NOMO-1 treated with dmso at 0.1 percent for 144 hours (cell line): ENCODE measurements at regions not wholly inside any gene's neighbourhood (a gene's known extent, or its start where the extent isn't known, plus 50 kb on each side); places are given as distances from the start of the nearest gene placed in this dataset.

ENCODE experiments used
- DNase-seq: peaks from one replicate; lab custom pipeline; 2025; ENCODE audit not compliant: unreplicated experiment; lab: John Stamatoyannopoulos, UW

DNA sequence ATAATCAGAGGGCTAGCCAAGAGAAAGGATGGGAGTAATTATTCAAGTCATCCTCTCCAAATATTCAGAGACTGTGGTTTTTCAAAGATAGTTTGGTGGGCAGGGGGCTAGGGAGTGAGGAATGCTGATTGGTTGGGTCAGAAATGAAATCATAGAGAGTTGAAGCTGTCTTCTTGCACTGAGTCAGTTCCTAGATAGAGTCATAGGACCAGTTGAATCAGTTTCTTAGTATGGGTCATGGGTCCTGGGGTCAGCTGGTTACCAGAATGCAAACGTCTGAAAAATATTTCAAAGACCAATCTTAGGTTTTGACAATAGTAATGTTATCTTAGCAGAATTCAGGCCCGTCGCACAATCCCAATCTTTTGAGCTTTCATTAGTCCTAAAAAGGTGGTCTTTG is 171.4 kb upstream of the SPATS2L start:
- DNase-seq, result no peak

DNA sequence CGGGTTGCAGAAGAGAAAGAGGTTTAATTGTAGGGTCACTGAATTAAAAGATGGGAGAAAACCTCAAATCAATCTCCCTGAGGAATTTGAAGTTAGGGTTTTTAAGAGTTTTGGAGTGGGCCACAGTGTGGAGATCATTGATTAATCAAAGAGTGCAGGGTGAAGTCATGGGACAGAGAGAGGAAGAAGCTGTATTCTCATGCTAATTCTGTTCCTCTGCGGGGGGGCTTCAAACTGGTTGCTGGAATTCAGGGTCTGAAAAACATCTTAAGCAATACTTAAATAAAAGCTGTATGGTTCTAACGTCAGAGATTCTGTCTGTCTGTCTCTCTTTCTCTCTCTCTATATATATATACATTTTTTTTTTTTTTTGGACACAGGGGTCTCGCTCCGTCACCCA is 169.8 kb upstream of the SPATS2L start:
- DNase-seq, result no peak

DNA sequence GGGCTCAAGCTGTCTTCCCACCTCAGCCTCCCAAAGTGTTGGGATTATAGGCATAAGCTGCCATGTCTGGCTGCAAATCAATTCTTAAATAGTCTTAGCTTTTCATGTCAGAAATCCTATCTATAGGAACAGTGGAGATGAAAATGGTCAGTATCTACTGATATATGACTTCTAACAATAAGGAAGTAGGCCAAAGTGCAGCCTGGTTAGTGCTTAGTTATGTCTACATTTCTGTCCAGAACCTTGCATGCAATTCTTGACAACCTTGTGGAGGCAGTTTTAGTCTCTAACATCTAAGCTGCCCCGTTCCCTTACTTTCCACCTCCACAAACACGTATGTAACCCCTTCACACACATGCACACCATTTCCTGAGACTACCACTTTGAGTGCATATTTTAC is 169.2 kb upstream of the SPATS2L start:
- DNase-seq, result no peak

DNA sequence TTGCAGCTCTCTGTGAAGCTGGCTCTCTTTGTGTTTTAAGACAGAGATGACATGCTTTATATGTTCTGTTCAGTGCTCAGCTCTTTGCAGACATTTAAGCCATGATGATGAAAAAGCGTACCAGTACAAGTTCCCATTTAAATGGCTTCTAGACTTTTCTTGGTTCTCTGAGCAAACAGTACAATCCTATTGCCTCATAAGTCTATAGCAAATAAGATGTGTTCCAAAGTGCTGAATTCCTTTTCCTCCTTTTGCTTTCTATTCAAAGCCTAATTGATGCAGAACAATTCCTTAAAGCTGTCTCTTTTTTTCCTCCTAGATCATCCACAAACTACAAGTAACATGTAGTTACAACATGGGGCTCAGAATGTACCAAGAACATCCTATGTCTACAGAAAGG is 168.8 kb upstream of the SPATS2L start:
- DNase-seq, result no peak

DNA sequence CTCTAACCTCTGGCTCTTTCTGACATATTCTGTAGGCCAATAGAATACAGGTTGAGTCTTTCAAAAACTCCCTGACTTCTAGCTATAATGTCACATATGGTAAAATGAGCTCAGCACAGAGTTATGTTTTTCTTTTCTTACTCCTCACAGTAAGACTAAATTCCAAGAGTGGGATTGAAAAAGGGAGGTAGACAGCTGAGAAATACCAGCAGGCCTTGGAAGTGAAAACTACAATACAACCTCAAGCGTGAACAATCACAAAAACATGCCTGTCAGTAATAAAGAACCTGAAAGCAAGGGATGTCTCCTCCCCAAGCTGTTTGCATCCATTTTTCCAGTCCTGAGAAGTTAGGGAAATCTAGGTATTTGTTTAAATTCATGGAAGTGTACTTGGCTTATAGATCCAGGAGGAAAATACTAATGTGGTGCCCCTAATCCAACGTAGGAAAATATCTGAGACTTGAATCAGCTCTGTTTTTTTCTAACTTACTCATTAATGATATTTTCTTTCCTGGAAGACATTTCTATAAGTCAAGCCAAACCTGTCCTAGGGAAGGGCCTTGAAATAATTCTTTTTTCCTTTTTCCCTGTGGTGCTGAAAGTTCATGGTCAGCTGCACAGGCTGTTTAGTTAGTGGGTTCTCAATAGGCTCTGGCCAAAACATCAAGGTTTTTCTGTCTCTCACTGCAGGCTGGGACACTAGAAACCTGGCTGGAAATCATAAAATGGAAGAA is 167.9 kb upstream of the SPATS2L start:
- no peak for DNase-seq

DNA sequence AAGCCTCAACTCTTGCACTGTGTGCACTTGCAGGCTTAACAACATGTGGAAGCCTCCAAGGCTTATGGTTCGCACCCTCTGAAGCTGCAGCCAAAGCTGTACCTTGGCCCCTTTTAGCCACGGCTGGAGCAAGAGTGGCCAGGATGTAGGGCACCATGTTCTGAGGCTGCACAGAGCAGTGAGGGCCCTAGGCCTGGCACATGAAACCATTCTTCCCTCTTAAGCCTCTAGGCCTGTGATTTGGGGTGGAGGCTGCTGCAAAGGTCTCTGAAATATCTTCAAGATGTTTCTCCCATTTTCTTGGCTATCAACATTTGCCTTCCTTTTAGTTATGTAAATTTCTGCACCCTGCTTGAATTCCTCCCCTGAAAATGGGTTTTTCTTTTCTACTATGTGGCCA is 161.9 kb upstream of the SPATS2L start:
- no peak for DNase-seq

DNA sequence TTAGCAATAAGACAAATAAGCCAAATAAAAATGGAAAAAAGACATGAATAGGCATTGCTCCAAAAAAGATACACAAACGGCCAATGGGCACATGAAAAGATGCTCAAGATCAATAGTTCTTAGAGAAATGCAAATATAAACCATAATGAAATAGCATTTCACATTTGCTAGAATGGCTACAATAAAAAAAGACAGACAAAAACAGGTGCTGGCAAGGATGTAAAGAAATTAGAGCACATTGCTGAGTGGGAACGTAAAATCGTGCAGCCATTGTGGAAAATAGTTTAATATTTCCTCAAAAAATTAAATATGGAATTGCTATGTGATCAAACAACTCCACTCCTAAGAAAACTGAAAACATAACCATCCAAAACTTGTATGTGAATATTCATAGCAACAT is 160.0 kb upstream of the SPATS2L start:
- DNase-seq, result no peak

DNA sequence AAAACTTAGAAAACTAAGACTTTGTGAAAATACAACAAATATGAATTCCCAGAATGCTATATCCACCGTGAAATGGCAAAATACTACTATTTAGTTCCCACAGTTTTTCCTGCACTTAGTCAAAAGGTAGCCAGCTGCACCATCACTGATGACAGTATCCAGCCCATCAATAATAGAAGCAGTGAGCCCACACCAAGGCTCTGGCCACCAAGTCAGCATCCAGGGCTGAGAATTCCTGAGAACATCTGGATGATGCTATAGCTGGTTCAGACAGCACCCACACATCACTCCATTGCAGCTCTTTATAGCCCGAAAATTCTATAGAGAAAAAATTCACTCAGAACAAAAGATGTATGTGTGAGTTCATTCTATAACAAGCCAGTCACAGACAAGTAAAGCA is 159.1 kb upstream of the SPATS2L start:
- no peak for DNase-seq

DNA sequence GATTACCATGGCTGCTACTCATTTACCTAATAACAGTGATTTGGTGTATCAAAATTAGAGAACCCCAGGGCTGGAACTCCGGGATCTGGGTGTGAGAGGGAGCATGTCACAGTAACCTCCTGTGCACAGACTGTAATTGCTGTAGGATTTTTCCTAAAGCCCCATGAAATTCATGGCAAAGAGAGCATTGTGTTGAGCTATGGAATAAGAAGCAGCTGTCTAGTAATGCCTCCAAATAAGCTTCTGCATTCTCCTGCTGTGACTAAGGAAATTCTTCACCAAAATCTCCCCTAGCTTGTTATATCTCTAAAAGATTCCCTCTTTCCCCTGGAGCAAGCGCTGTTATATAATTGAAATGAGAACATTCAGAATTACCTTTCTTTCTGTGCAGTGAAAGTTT is 158.1 kb upstream of the SPATS2L start:
- no peak for DNase-seq

DNA sequence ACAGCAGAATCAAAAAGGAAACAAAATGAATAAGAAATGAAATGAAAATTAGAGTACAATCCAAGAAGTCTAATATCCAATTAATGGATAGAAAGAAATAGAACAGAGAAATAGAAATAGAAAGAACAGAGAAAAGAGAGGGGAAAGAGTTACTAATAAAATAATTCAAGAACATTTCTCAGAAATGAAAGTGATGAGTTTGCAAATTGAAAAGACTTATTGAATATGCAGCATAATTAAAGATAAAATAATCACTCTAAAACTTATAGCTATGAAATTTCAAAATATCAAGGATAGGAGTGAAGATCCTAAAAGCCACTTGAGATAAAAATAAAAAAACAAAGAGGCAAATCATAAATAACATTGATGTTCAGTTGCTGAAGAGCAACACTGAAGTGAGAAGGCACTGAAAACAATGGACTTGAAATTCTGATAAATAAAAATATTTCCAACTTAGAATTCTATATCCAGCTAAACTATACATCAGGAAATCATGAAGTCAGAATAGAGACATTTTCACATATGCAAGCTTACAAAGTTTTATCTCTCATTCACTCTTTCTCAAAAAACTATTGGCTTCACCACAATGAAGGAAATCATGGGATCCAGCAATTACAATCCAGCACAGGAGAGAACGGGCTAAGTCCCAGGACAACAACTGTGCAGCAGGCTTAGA is 155.9 kb upstream of the SPATS2L start:
- no peak for DNase-seq

DNA sequence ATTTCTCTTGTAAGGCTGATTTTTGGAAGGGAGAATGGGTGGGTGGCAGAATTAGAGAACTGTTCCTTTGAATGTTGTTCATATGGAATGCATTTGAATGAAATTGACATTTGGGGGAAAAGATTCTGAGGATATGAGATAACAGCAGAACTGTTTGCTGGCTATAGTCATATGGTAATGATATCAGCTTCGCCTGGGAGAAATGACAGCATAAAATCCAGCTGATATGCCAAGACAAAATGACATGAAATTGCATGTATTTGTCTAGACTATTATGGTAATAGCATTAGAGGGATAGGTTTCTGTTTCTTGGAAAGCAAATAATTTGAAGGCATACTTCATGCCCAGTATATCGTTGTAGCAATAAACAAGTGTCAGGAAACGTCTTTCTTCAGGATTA is 150.8 kb upstream of the SPATS2L start:
- DNase-seq, result no peak

DNA sequence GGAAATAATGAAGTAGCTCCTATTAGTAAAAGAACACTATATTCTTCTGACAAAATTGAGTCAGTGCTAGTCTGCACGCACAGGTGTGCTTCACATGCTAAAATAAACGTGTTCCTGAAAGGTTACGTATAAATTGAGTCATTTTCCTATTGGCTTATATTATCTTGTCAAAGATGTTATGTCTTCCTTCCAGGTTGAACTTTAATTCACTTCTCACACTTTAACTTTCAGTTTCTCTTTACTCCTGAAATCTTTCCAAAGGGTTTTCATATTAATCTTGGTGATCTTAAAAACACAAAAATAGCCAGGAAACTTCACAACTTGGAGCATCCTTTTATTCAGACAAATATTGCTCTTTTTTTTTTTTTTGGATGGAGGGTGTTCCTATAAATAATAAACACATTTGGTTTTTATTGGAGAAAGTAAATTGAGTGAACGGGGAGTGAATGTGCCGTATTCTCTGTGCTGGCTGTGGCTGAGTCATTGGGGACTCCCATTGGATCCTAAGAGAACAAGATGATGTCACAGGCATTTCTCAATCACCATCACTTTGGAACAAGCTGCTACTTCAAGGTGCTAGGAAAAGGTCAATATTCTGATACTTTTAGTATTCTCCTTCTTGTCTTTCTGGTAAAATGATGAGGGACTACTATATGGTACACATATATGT is 150.2 kb upstream of the SPATS2L start:
- DNase-seq, result no peak

DNA sequence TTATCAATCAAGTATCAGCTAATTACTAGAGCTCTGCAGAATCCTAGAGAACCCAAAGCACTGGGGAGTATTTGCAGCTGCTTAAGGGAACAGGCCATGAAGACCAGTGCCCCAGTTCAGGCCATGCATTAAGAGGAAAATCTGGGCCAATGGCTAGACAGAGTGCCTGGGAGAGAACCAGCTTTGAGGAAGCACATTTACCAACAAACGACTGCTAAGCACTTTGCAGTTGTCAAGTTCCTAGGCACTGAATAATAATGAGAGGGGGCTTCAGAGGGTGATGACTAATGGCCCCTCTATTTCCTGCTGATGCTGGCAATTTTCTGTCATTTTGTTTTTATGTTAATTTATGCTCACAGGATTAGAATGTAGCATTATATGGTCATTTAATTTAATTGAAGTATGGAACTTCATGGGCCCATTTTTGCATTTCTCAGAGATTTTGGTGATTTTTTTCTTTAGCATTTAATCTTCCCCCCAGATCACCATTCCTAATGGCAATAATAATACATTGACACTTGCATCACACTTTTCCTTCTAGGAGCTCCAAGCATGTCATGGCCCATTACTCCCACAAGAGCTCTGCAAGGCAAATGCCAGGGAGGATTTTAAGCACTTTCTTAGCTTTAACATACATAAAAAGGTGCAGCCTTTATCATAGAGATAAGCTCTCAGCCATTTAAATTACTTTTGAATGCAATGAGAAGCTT is 147.7 kb upstream of the SPATS2L start:
- DNase-seq, result no peak

DNA sequence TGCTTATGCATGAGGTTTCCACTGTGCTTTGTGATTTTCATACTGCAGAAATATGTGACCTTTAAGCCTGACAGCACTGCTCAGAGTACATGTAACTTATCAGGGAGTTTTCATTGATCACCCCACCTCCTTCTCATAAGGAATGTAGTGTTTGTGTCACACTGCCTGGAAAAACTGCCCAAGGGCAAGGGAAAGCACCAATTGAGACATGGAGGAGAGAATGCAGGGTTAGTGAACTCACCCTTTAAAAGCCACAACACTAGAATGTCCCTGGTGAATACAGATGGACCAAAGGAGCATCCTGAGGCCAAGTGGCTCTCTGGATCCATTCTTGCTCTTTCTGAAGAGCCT is 147.2 kb upstream of the SPATS2L start:
- no peak for DNase-seq

DNA sequence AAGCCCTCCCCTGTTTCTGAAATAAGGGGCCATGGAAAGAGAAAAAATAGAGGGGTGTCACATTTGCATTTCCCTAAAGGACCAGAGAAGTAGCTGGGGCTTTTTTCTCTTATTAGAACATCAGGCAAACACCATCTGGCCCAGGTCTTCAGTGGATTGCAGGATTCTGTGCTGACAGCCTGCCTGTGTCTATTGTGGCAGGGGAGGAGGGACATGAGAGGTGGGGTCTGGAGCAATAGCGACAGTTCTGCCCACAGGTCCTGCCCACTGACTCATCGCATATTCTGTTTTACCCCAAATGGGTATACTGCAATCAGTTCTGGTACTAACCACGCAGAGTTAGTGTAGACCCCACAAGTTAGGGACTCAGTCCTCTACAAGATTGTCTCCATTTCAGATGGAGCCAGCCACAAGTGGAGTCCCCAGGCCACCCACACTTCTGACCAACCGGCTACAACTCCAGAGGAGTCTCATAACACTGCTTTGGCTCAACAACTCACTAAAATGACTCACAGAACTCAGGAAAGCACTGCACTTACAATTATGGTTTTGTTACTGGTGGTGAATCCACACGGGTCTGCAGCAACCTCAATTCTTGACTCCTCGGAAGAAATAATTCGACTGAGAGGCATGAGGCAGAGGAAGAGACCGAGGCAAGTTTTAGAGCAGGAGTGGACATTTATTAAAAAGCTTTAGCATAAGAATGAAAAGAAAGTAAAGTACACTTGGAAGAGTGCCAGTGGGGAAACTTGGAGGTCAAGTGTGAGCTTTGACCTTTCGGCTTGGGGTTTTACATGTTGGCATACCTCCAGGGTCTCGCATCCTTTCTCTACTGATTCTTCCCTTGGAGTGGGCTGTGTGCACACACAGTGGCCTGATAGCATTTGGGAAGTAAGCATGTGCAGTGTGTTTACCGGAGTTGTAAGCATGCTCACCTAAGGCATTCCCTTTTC is 146.4 kb upstream of the SPATS2L start:
- DNase-seq, result no peak

DNA sequence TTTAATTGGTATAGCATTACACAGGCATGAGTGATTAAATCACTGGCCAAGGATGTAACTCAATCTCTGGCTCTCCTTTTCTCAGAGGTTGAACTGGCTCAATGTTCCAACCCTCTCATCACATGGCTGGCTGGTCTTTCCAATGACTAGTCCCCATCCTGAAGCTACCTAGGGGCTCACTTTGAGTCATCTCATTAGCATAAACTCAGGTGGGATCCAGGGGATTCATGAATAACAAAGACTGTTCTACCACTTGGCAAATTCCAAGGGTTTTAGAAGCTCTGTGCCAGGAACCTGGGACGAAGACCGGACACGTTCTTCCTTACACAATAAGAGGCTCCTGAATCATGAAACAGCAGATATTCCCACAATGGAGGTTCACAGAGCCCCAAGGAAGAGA is 145.0 kb upstream of the SPATS2L start:
- no peak for DNase-seq

DNA sequence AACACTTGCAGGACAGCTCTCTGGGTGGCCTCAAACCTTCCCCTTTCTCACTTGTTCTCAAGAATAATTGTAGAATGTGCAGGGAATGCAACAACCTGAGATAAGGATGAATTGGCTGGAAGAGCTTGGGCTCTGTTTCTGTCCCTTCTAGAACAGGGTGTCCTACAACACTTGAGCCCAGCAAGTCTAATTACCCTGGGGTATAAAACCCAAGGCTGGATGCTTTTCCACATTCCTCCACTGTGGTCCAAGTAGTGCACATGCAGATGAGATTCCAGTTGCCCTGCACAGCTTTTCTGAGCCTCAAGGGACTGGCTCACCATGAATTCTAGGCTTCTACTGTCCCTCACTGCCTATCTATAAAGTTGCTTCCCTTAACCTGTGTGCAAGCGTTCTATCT is 140.8 kb upstream of the SPATS2L start:
- no peak for DNase-seq

DNA sequence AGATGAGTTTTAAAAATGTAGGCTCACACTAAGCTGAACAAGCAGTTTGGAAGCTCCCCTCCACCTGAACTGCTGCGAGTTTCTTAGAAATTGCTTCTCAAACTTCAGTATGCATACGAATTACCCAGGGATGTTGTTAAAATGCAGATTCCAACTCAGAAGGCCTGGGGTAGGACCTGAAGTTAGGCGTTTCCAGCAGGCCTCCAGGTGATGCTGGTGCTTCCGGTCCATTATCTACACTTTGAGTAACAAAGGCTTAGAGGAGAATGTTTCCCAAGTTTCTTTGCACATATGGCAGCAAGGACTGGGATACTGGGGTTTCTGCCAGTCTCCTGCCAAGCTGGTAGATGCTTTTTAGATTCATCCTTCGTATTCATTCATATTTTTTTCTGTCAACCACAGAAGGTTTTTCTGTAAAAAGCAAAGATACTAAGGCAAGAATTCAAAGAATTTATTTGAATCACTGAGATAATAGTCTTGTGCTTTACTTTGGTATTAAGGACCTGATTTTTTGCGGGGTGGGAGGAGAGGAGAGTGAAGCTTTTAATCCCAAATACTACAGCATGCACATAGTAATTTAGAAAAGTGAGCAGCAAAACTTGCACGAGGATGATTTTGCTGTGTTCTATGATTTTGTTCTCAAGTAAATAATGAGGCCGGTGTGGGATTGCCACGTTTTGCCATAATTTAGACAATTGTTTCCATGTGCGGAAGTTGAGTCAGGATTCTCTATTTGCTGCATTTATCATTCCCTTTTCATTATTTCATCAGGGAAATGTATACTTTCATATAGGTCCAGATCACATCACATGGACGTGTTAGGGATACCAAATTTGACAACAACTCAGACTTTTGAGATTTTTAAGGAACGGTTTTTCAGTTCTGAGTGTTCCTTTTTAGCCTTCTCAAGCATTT is 137.6 kb upstream of the SPATS2L start:
- DNase-seq, result no peak

DNA sequence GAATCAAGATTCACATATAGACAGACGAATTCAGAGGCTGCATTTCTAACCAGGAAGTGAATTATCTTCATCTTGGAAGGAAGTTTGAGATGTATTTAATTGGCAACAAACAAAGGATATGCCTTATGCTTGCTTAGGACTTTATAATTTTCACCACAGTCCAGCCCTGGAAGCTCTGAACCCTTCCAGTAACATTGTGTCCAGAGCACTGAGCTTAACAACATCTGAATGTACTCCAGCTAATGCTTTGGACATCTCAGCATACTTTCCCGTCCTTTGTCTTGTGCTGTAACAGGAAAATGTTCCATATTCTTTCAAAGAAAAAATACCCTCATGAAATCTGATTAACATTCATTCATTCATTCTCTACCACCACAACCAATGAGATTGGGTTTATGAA is 136.3 kb upstream of the SPATS2L start:
- DNase-seq, result no peak
